Breast epithelium (tissue), 3 donors: ENCODE measurements at regions not wholly inside any gene's neighbourhood (a gene's known extent, or its start where the extent isn't known, plus 50 kb on each side); places are given as distances from the start of the nearest gene placed in this dataset.

Source experiments
- CTCF ChIP-seq, 3 donors: fragments of 450-650 bp; IDR thresholded peaks; one replicate each; pipeline ENCODE4 v1.5.1; 2016 to 2017; ENCODE audit warnings: antibody characterized with exemption in 3 of 3, mild to moderate bottlenecking in 3 of 3, moderate library complexity in 3 of 3
- POLR2A ChIP-seq: fragments of 450-650 bp; IDR thresholded peaks from one replicate; pipeline ENCODE4 v1.6.1; 2016; ENCODE audit warnings: antibody characterized with exemption, mild to moderate bottlenecking, moderate library complexity

- no peak for TF ChIP-seq CTCF (IDR thresholded peaks at IDR 0.05)
- no peak for TF ChIP-seq POLR2A
Observed at GRCh38 chr11:79546351-79546750, 105.5 kb upstream of the TENM4 start.
